ENCODE measurements at regions not wholly inside any gene's neighbourhood (a gene's known extent, or its start where the extent isn't known, plus 50 kb on each side); places are given as distances from the start of the nearest gene placed in this dataset.
"Not testable (repeated sequence)": the region's sequence is repeated elsewhere in the genome, so short reads cannot be mapped to it uniquely, and the experiment has no call there.

GRCh38 chr12:75690296-75690955, 179.0 kb upstream of the KRR1 start:
- Histone ChIP-seq H3K4me2 (ENCODE audit: low read length) (no peak overlapping the region), H3K4me3 (ENCODE audit: low read length) (no peak overlapping the region), H4K20me1 (ENCODE audit: insufficient read depth) (no peaks in the 10 kb centered on the region)

DNA sequence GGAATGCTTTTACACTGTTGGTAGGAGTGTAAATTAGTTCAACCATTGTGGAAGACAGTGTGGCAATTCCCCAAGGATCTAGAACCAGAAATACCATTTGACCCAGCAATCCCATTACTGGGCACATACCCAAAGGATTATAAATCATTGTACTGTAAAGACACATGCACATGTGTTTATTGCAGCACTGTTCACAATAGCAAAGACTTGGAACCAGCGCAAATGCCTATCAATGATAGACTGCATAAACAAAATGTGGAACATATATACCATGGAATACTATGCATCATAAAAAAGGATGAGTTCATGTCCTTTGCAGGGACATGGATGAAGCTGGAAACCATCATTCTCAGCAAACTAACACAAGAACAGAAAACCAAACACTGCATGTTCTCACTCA, 174.8 kb upstream of the KRR1 start:
- H3K4me3 ChIP-seq (ENCODE audit: low read length) = not testable (repeated sequence)

More at GRCh38 chr12:75690296-75690955, 179.0 kb upstream of the KRR1 start:
- H3K9ac ChIP-seq (ENCODE audit: low read length) = no peak overlapping the region
- TF ChIP-seq EP300 (conservative IDR thresholded peaks at IDR 0.05; ENCODE audit: poor library complexity, severe bottlenecking) (no peak), POLR2AphosphoS5 (IDR thresholded peaks at IDR 0.05) (no peak), RAD21 (conservative IDR thresholded peaks at IDR 0.05) (no peak)
- no peaks in the 10 kb centered on the region for H3K9me3 ChIP-seq (ENCODE audit: low read length)
- no peaks in the 10 kb centered on the region for H3K79me2 ChIP-seq (replicated peaks; ENCODE audit: insufficient read depth, low read length)
- no peaks in the 10 kb centered on the region for H3F3A ChIP-seq (ENCODE audit: insufficient read depth, low read length, poor library complexity, severe bottlenecking)
- H2AFZ ChIP-seq (ENCODE audit: low read depth, low read length) = no peak overlapping the region
- H3K27ac ChIP-seq (ENCODE audit: low read length) = no peak overlapping the region
- H3K27me3 ChIP-seq (ENCODE audit: insufficient read depth, low read depth, low read length) = no peaks in the 10 kb centered on the region
- H3K36me3 ChIP-seq (ENCODE audit: insufficient read depth, low read length) = no peaks in the 10 kb centered on the region
- no peaks in the 10 kb centered on the region for H3K9me2 ChIP-seq (ENCODE audit: insufficient read depth, low read length)

DNA sequence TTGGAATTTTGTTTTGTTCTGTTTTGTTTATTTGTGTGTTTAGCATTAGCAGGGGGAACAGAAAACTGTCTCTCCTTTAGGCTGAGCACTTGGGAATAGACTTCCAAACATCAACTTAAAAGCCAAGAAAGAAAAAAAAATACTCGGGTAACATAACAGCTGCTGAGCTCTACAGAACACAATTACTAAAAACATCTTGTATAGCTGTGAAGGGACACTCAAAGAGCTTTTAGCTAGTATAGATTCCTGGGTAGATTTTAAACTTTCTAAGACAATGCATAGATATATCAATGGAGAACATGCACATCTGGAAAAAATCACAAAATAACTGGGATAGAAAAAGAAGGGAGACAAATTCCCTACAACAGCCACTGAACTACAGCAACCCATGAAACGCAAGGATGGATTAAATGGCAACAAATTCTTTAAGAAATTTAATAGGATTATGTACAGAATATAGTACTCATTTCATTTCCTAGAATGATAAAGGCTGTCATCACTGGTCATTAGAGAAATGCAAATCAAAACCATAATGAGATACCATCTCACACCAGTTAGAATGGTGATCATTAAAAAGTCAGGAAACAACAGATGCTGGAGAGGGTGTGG, 174.3 kb upstream of the KRR1 start:
- no peak overlapping the region for H3K9ac ChIP-seq (ENCODE audit: low read length)

More for the DNA sequence above, 174.8 kb upstream of the KRR1 start:
- H3K36me3 ChIP-seq (ENCODE audit: insufficient read depth, low read length); H3K9me2 ChIP-seq (ENCODE audit: insufficient read depth, low read length); H3F3A ChIP-seq (ENCODE audit: insufficient read depth, low read length, poor library complexity, severe bottlenecking); H3K4me2 ChIP-seq (ENCODE audit: low read length); H4K20me1 ChIP-seq (ENCODE audit: insufficient read depth); H3K9me3 ChIP-seq (ENCODE audit: low read length); H3K9ac ChIP-seq (ENCODE audit: low read length); H2AFZ ChIP-seq (ENCODE audit: low read depth, low read length); H3K27me3 ChIP-seq (ENCODE audit: insufficient read depth, low read depth, low read length); H3K27ac ChIP-seq (ENCODE audit: low read length); H3K79me2 ChIP-seq (replicated peaks; ENCODE audit: insufficient read depth, low read length): not testable (repeated sequence)

More for the DNA sequence above, 174.3 kb upstream of the KRR1 start:
- no peaks in the 10 kb centered on the region for H3K79me2 ChIP-seq (replicated peaks; ENCODE audit: insufficient read depth, low read length)
- TF ChIP-seq EZH2 (IDR thresholded peaks at IDR 0.05; ENCODE audit: borderline replicate concordance, insufficient read depth, low read length, poor library complexity, severe bottlenecking) = no peak
- TF ChIP-seq CTCF (IDR thresholded peaks at IDR 0.05; ENCODE audit: poor library complexity, severe bottlenecking) = no peak
- no peak for TF ChIP-seq MXI1 (conservative IDR thresholded peaks at IDR 0.05; ENCODE audit: poor library complexity, severe bottlenecking)
- no peak for TF ChIP-seq REST (IDR thresholded peaks at IDR 0.05; ENCODE audit: borderline replicate concordance)
- no peak for TF ChIP-seq EP300 (conservative IDR thresholded peaks at IDR 0.05; ENCODE audit: poor library complexity, severe bottlenecking)
- no peak for TF ChIP-seq SMC3 (conservative IDR thresholded peaks at IDR 0.05; ENCODE audit: poor library complexity)
- no peak for TF ChIP-seq POLR2AphosphoS5 (IDR thresholded peaks at IDR 0.05)
- TF ChIP-seq TAF1 (IDR thresholded peaks at IDR 0.05; ENCODE audit: low read depth) = no peak
- TF ChIP-seq RAD21 (conservative IDR thresholded peaks at IDR 0.05) = no peak
- no peaks in the 10 kb centered on the region for H3F3A ChIP-seq (ENCODE audit: insufficient read depth, low read length, poor library complexity, severe bottlenecking)
- H3K4me2 ChIP-seq (ENCODE audit: low read length) = no peak overlapping the region
- no peak overlapping the region for H2AFZ ChIP-seq (ENCODE audit: low read depth, low read length)
- no peaks in the 10 kb centered on the region for H3K9me2 ChIP-seq (ENCODE audit: insufficient read depth, low read length)
- no peaks in the 10 kb centered on the region for H3K9me3 ChIP-seq (ENCODE audit: low read length)
- no peak overlapping the region for H3K27ac ChIP-seq (ENCODE audit: low read length)
- no peaks in the 10 kb centered on the region for H3K36me3 ChIP-seq (ENCODE audit: insufficient read depth, low read length)
- H4K20me1 ChIP-seq (ENCODE audit: insufficient read depth) = no peaks in the 10 kb centered on the region
- H3K4me3 ChIP-seq (ENCODE audit: low read length) = no peak overlapping the region
- H3K27me3 ChIP-seq (ENCODE audit: insufficient read depth, low read depth, low read length) = no peaks in the 10 kb centered on the region

Data from neural cell (in vitro differentiated cells).